ENCODE measurements at regions not wholly inside any gene's neighbourhood (a gene's known extent, or its start where the extent isn't known, plus 50 kb on each side); places are given as distances from the start of the nearest gene placed in this dataset.

- no peaks in the 10 kb centered on the region for H3K36me3 ChIP-seq (ENCODE audit: insufficient read depth, low read length)
- POLR2A ChIA-PET: no interaction called here
- H3K9me3 ChIP-seq (ENCODE audit: low read length): no peaks in the 10 kb centered on the region
- H2AFZ ChIP-seq (ENCODE audit: low read length): no peak overlapping the region
- no peaks in the 10 kb centered on the region for H3K4me1 ChIP-seq (ENCODE audit: insufficient read depth, low read length, poor library complexity, severe bottlenecking)
- no TSS peak for BruUV-seq (replicated peaks)
- intact Hi-C loops (cut with micrococcal nuclease; ENCODE audit: unreplicated experiment): no loop called here
- no peak for TF ChIP-seq CTCF (conservative IDR thresholded peaks at IDR 0.05; ENCODE audit: low read length)
- no peaks in the 10 kb centered on the region for H3K79me2 ChIP-seq (ENCODE audit: insufficient read depth, low read depth, low read length)
- CTCF ChIA-PET (ENCODE audit: unreplicated experiment): interaction anchor here (0.6 kb wide), 1 partner anchor 1276 kb away, joined by 3 read pairs; no protein-coding TSS in a partner anchor
- H3K27ac ChIP-seq (ENCODE audit: low read depth, low read length, poor library complexity, severe bottlenecking): no peak overlapping the region
- DNase-seq (ENCODE audit: low spot score): no peak
- H3K9me2 ChIP-seq (ENCODE audit: insufficient read depth, low read length): no peaks in the 10 kb centered on the region
- no peak overlapping the region for H3K4me2 ChIP-seq (ENCODE audit: low read length)
- no peak overlapping the region for H3K4me3 ChIP-seq (ENCODE audit: low read depth, low read length, poor library complexity, severe bottlenecking)
- H4K20me1 ChIP-seq (ENCODE audit: insufficient read depth, low read length): no peaks in the 10 kb centered on the region
Measured at GRCh38 chr5:5006548-5006947, 133.6 kb upstream of the ADAMTS16 start.

- TF ChIP-seq EZH2phosphoT487 (IDR thresholded peaks at IDR 0.05; ENCODE audit: borderline replicate concordance, low read depth, low read length) (no peak), CTCF (conservative IDR thresholded peaks at IDR 0.05; ENCODE audit: low read length) (no peak)
Measured at GRCh38 chr5:5009240-5009639, 130.9 kb upstream of the ADAMTS16 start.

GRCh38 chr5:5011151-5011550 lies 129.0 kb upstream of the ADAMTS16 start:
- TF ChIP-seq CTCF (conservative IDR thresholded peaks at IDR 0.05; ENCODE audit: low read length) (no peak), EZH2phosphoT487 (IDR thresholded peaks at IDR 0.05; ENCODE audit: borderline replicate concordance, low read depth, low read length) (no peak)
- no peaks in the 10 kb centered on the region for H3K9me2 ChIP-seq (ENCODE audit: insufficient read depth, low read length)
- H3K4me1 ChIP-seq (ENCODE audit: insufficient read depth, low read length, poor library complexity, severe bottlenecking): no peaks in the 10 kb centered on the region
- DNase-seq (ENCODE audit: low spot score): no peak
- no peak overlapping the region for H3K27ac ChIP-seq (ENCODE audit: low read depth, low read length, poor library complexity, severe bottlenecking)
- no peak overlapping the region for H3K4me2 ChIP-seq (ENCODE audit: low read length)
- CTCF ChIA-PET (ENCODE audit: unreplicated experiment): no interaction called here
- POLR2A ChIA-PET: no interaction called here
- BruUV-seq (replicated peaks): no TSS peak
- intact Hi-C loops (cut with micrococcal nuclease; ENCODE audit: unreplicated experiment): no loop called here
- no peak overlapping the region for H3K4me3 ChIP-seq (ENCODE audit: low read depth, low read length, poor library complexity, severe bottlenecking)
- H3K79me2 ChIP-seq (ENCODE audit: insufficient read depth, low read depth, low read length): no peaks in the 10 kb centered on the region
- H2AFZ ChIP-seq (ENCODE audit: low read length): no peak overlapping the region
- H4K20me1 ChIP-seq (ENCODE audit: insufficient read depth, low read length): no peaks in the 10 kb centered on the region
- no peaks in the 10 kb centered on the region for H3K36me3 ChIP-seq (ENCODE audit: insufficient read depth, low read length)
- no peaks in the 10 kb centered on the region for H3K9me3 ChIP-seq (ENCODE audit: low read length)

More at GRCh38 chr5:5009240-5009639, 130.9 kb upstream of the ADAMTS16 start:
- CTCF ChIA-PET (ENCODE audit: unreplicated experiment): no interaction called here
- Histone ChIP-seq H3K4me3 (ENCODE audit: low read depth, low read length, poor library complexity, severe bottlenecking) (no peak overlapping the region), H3K79me2 (ENCODE audit: insufficient read depth, low read depth, low read length) (no peaks in the 10 kb centered on the region), H3K36me3 (ENCODE audit: insufficient read depth, low read length) (no peaks in the 10 kb centered on the region), H2AFZ (ENCODE audit: low read length) (no peak overlapping the region), H3K27ac (ENCODE audit: low read depth, low read length, poor library complexity, severe bottlenecking) (no peak overlapping the region), H3K9me2 (ENCODE audit: insufficient read depth, low read length) (no peaks in the 10 kb centered on the region), H4K20me1 (ENCODE audit: insufficient read depth, low read length) (no peaks in the 10 kb centered on the region), H3K9me3 (ENCODE audit: low read length) (no peaks in the 10 kb centered on the region), H3K4me1 (ENCODE audit: insufficient read depth, low read length, poor library complexity, severe bottlenecking) (no peaks in the 10 kb centered on the region), H3K4me2 (ENCODE audit: low read length) (no peak overlapping the region)
- POLR2A ChIA-PET: no interaction called here
- intact Hi-C loops (cut with micrococcal nuclease; ENCODE audit: unreplicated experiment): no loop called here
- DNase-seq (ENCODE audit: low spot score): no peak
- BruUV-seq (replicated peaks): no TSS peak

All from OCI-LY7 (cell line).